ENCODE measurements at regions not wholly inside any gene's neighbourhood (a gene's known extent, or its start where the extent isn't known, plus 50 kb on each side); places are given as distances from the start of the nearest gene placed in this dataset.

- Histone ChIP-seq H3K4me2 (ENCODE audit: extremely low read depth, insufficient read depth, low read length) (no peak overlapping the region), H3K9ac (ENCODE audit: insufficient read depth, low read length) (no peak overlapping the region), H3K4me3 (replicated peaks in 1 of 4; ENCODE audit: control extremely low read depth in 1 of 4, insufficient read depth in 1 of 4, low read depth in 3 of 4, low read length in 4 of 4) (no peak overlapping the region), H3K27me3 (ENCODE audit: control insufficient read depth, insufficient read depth, low read length) (no peaks in the 10 kb centered on the region), H2AFZ (ENCODE audit: low read length) (no peak overlapping the region), H3K9me3 (ENCODE audit: control insufficient read depth, insufficient read depth, low read depth, low read length) (no peaks in the 10 kb centered on the region), H3K27ac (ENCODE audit: insufficient read depth, low read length) (no peak overlapping the region), H4K20me1 (ENCODE audit: control insufficient read depth, extremely low read depth, insufficient read depth, low read length) (no peaks in the 10 kb centered on the region), H3K36me3 (ENCODE audit: control insufficient read depth, insufficient read depth, low read length) (no peaks in the 10 kb centered on the region), H3K4me1 (ENCODE audit: control insufficient read depth, extremely low read depth, insufficient read depth, low read length) (no peaks in the 10 kb centered on the region), H3K79me2 (ENCODE audit: control insufficient read depth, insufficient read depth, low read length) (no peaks in the 10 kb centered on the region)
- TF ChIP-seq EZH2 (IDR thresholded peaks at IDR 0.05; ENCODE audit: low read length, missing control alignments), result no peak
- TF ChIP-seq CTCF (conservative IDR thresholded peaks at IDR 0.05 in 1 of 2, IDR thresholded peaks at IDR 0.05 in 1 of 2; ENCODE audit: low read depth in 1 of 2, low read length in 2 of 2), result no peak
- no peak for DNase-seq (ENCODE audit: low read depth in 2 of 2)
These were observed 464.4 kb downstream of the SUCLG1 start for GRCh38 chr2:83994633-83995179.

- H3K4me3 ChIP-seq (replicated peaks in 1 of 4; ENCODE audit: control extremely low read depth in 1 of 4, insufficient read depth in 1 of 4, low read depth in 3 of 4, low read length in 4 of 4), result no peak overlapping the region
- H3K9me3 ChIP-seq (ENCODE audit: control insufficient read depth, insufficient read depth, low read depth, low read length), result no peaks in the 10 kb centered on the region
- no peak overlapping the region for H2AFZ ChIP-seq (ENCODE audit: low read length)
- H3K4me2 ChIP-seq (ENCODE audit: extremely low read depth, insufficient read depth, low read length), result no peak overlapping the region
- no peaks in the 10 kb centered on the region for H4K20me1 ChIP-seq (ENCODE audit: control insufficient read depth, extremely low read depth, insufficient read depth, low read length)
- TF ChIP-seq CTCF (conservative IDR thresholded peaks at IDR 0.05 in 1 of 2, IDR thresholded peaks at IDR 0.05 in 1 of 2; ENCODE audit: low read depth in 1 of 2, low read length in 2 of 2) (no peak), EZH2 (IDR thresholded peaks at IDR 0.05; ENCODE audit: low read length, missing control alignments) (no peak)
- no peaks in the 10 kb centered on the region for H3K4me1 ChIP-seq (ENCODE audit: control insufficient read depth, extremely low read depth, insufficient read depth, low read length)
- no peaks in the 10 kb centered on the region for H3K27me3 ChIP-seq (ENCODE audit: control insufficient read depth, insufficient read depth, low read length)
- H3K79me2 ChIP-seq (ENCODE audit: control insufficient read depth, insufficient read depth, low read length), result no peaks in the 10 kb centered on the region
- no peak overlapping the region for H3K9ac ChIP-seq (ENCODE audit: insufficient read depth, low read length)
- H3K36me3 ChIP-seq (ENCODE audit: control insufficient read depth, insufficient read depth, low read length), result no peaks in the 10 kb centered on the region
- H3K27ac ChIP-seq (ENCODE audit: insufficient read depth, low read length), result no peak overlapping the region
- no peak for DNase-seq (ENCODE audit: low read depth in 2 of 2)
These were observed 465.0 kb downstream of the SUCLG1 start for GRCh38 chr2:83993873-83994632.

- H3K4me1 ChIP-seq (ENCODE audit: control insufficient read depth, extremely low read depth, insufficient read depth, low read length), result no peaks in the 10 kb centered on the region
- no peaks in the 10 kb centered on the region for H3K9me3 ChIP-seq (ENCODE audit: control insufficient read depth, insufficient read depth, low read depth, low read length)
- DNase-seq (ENCODE audit: low read depth in 2 of 2), result no peak
- no peak overlapping the region for H3K4me2 ChIP-seq (ENCODE audit: extremely low read depth, insufficient read depth, low read length)
- no peaks in the 10 kb centered on the region for H3K27me3 ChIP-seq (ENCODE audit: control insufficient read depth, insufficient read depth, low read length)
- H3K36me3 ChIP-seq (ENCODE audit: control insufficient read depth, insufficient read depth, low read length), result no peaks in the 10 kb centered on the region
- no peak overlapping the region for H2AFZ ChIP-seq (ENCODE audit: low read length)
- H3K79me2 ChIP-seq (ENCODE audit: control insufficient read depth, insufficient read depth, low read length), result no peaks in the 10 kb centered on the region
- no peak overlapping the region for H3K27ac ChIP-seq (ENCODE audit: insufficient read depth, low read length)
- TF ChIP-seq EZH2 (IDR thresholded peaks at IDR 0.05; ENCODE audit: low read length, missing control alignments) (no peak), CTCF (conservative IDR thresholded peaks at IDR 0.05 in 1 of 2, IDR thresholded peaks at IDR 0.05 in 1 of 2; ENCODE audit: low read depth in 1 of 2, low read length in 2 of 2) (no peak)
- H3K9ac ChIP-seq (ENCODE audit: insufficient read depth, low read length), result no peak overlapping the region
- H3K4me3 ChIP-seq (replicated peaks in 1 of 4; ENCODE audit: control extremely low read depth in 1 of 4, insufficient read depth in 1 of 4, low read depth in 3 of 4, low read length in 4 of 4), result no peak overlapping the region
- H4K20me1 ChIP-seq (ENCODE audit: control insufficient read depth, extremely low read depth, insufficient read depth, low read length), result no peaks in the 10 kb centered on the region
These were observed 467.1 kb downstream of the SUCLG1 start for GRCh38 chr2:83991992-83992391.

Measured in fibroblast of lung (primary cell).